Motor neuron (in vitro differentiated cells): ENCODE measurements at regions not wholly inside any gene's neighbourhood (a gene's known extent, or its start where the extent isn't known, plus 50 kb on each side); places are given as distances from the start of the nearest gene placed in this dataset.
A peak's percentile ranks its signal among the peaks of the same experiment; 100 is the strongest.
"Not testable (repeated sequence)": the region's sequence is repeated elsewhere in the genome, so short reads cannot be mapped to it uniquely, and the experiment has no call there.

Source experiments
- ATAC-seq, 8 experiments: fragments of 200-7000 bp; cut with Tn5 transposase; replicated peaks in 6 of 8; 2 replicates each; pipeline ENCODE4 v1.8.0; 2021; ENCODE audit warnings: mild to moderate bottlenecking in 8 of 8, moderate library complexity in 8 of 8
- H3K27ac ChIP-seq, 2 donors: fragments of 250-450 bp; sonication (Bioruptor Pico); 2 replicates each; pipeline ENCODE4 v1.9.0; 2021; ENCODE audit warnings: antibody characterized with exemption in 2 of 2, mild to moderate bottlenecking in 2 of 2, moderate library complexity in 1 of 2
- H3K4me1 ChIP-seq, 2 donors: fragments of 250-450 bp; sonication (Bioruptor Pico); replicated peaks in 1 of 2; 2 replicates each; pipeline ENCODE4 v1.6.1; 2021; ENCODE audit warnings: antibody characterized with exemption in 2 of 2, mild to moderate bottlenecking in 2 of 2, moderate library complexity in 1 of 2
- H3K4me3 ChIP-seq, 5 donors: fragments of 250-450 bp; sonication (Bioruptor Pico); 2 replicates each; pipeline ENCODE4 v1.9.0; 2021; ENCODE audit warnings: antibody characterized with exemption in 5 of 5, mild to moderate bottlenecking in 5 of 5, moderate library complexity in 4 of 5
- WGBS, 10 experiments: fragments of 450-650 bp; shearing (Covaris generic); methylation state at CpG; one replicate each; pipeline ENCODE4 v1.0.0; 2022; 5-methylcytosine and 5-hydroxymethylcytosine counted together
- in situ Hi-C, 9 experiments: fragments of 400-800 bp; cut with MboI; loops; one replicate each; pipeline ENCODE4 v1.15.0; 2021; ENCODE audit warnings: low sequenced_read_pairs in 9 of 9, low pct_unique_long_range_greater_than_20kb in 2 of 9; ENCODE audit not compliant: unreplicated experiment in 9 of 9

DNA sequence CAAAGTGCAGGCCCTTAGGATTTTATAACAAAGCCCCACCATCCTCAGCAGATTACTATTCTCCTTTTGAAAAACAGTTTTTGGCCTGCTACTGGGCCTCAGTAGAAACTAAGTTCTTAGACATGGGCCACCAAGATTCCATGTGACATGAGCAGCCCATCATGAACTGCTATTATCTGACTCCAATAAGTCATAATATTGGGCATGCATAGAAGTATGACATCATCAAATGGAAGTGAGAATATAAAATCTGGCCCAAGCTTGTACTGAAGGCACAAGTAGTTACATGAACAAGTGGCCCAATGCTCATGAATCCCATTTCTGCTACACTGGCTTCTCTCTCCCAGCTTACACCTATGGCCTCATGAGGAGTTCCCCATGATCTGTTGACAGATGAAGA lies 404.8 kb downstream of the EPHA5 start:
- Histone ChIP-seq H3K4me1 (no peaks in the 10 kb centered on the region), H3K27ac (no peak overlapping the region), H3K4me3 (no peak overlapping the region)
- in situ Hi-C loops, result no loop called here
- ATAC-seq, result no peak

DNA sequence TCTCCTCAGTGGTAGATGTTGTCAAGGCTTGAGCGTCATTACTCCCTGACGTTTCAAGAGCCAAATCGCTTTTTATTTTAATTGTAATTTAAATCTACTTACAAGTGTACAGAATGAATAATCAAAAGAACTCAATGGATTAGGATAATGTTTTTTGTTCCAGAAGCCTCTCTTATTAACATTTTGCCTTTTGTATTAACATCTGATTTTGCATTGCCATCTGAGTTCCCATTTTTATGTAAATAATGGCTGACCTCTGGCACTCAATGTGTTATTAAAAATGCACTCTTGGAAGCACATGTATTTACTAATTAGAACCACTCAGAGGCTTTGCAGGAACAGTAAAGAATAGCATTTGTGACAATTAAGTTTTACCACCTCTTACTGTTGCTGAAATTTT lies 411.0 kb downstream of the EPHA5 start:
- Histone ChIP-seq H3K27ac (no peak overlapping the region), H3K4me3 (no peak overlapping the region), H3K4me1 (peaks cover 0 to 4% of the 10 kb centered on the region in 2 donors)
- 0 to 80% (median 24%) methylated on average over 1 to 3 of the region's 3 CpGs; no CpG with 5 or more reads in 2 of the 10 experiments for WGBS, 10 experiments
- in situ Hi-C loops, result no loop called here
- no peak for ATAC-seq

GRCh38 chr4:65250916-65251315 lies 419.4 kb downstream of the EPHA5 start:
- in situ Hi-C loops, result no loop called here
- no peak overlapping the region for H3K4me3 ChIP-seq
- no peak overlapping the region for H3K27ac ChIP-seq
- no peak for ATAC-seq
- WGBS, 10 experiments, result 67 to 100% (median 100%) methylated on average over 1 to 2 of the region's 2 CpGs; no CpG with 5 or more reads in 3 of the 10 experiments
- H3K4me1 ChIP-seq, result peaks cover 0 to 6% of the 10 kb centered on the region in 2 donors

- Histone ChIP-seq H3K4me1 (peaks cover 0 to 6% of the 10 kb centered on the region in 2 donors), H3K4me3 (no peak overlapping the region), H3K27ac (no peak overlapping the region)
- peak in 1 of 8 experiments; percentile 41 for ATAC-seq
- in situ Hi-C loops, result no loop called here
These were observed 421.2 kb downstream of the EPHA5 start for GRCh38 chr4:65249111-65249510.

- Histone ChIP-seq H3K4me3 (no peak overlapping the region), H3K27ac (no peak overlapping the region), H3K4me1 (no peaks in the 10 kb centered on the region)
- 24 to 100% (median 90%) methylated on average over 2 to 9 of the region's 16 CpGs; no CpG with 5 or more reads in 5 of the 10 experiments for WGBS, 10 experiments
- ATAC-seq, result no peak
- in situ Hi-C loops, result no loop called here
These were observed 428.0 kb downstream of the EPHA5 start for GRCh38 chr4:65242156-65242846.

GRCh38 chr4:65241257-65241997 lies 428.9 kb downstream of the EPHA5 start:
- in situ Hi-C loops, result no loop called here
- WGBS, 10 experiments, result 70 to 100% (median 96%) methylated on average over 1 to 9 of the region's 26 CpGs; no CpG with 5 or more reads in 2 of the 10 experiments

DNA sequence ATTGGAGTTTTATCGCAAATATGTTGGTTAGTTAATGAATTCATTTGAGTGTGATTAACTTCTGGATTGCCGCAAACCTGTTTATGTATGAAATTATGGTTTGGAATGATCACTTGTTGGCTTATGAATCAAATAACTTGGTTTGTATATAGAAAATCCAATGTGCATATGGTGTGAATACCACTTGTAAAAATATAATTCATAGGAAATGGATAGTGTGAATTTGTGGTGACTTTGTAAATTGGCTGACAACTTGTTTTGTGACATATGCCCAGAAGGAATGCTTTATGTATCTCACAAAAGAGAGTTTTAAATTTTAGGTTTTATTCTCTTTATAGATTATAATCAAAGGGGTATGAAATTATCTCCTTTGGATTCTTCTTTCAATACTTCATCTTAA lies 436.2 kb downstream of the EPHA5 start:
- ATAC-seq, result no peak
- in situ Hi-C loops, result no loop called here
- no peak overlapping the region for H3K27ac ChIP-seq
- 0 to 100% (median 72%) methylated on average over 1 to 2 of the region's 2 CpGs; no CpG with 5 or more reads in 2 of the 10 experiments for WGBS, 10 experiments
- no peaks in the 10 kb centered on the region for H3K4me1 ChIP-seq
- no peak overlapping the region for H3K4me3 ChIP-seq

More at GRCh38 chr4:65241257-65241997, 428.9 kb downstream of the EPHA5 start:
- H3K4me1 ChIP-seq, result no peaks in the 10 kb centered on the region
- H3K27ac ChIP-seq, result no peak overlapping the region
- no peak overlapping the region for H3K4me3 ChIP-seq
- ATAC-seq, result no peak

GRCh38 chr4:65227628-65228027 lies 442.7 kb downstream of the EPHA5 start:
- peaks cover 0 to 9% of the 10 kb centered on the region in 2 donors for H3K4me1 ChIP-seq
- in situ Hi-C loops, result no loop called here
- H3K4me3 ChIP-seq, result no peak overlapping the region
- no peak overlapping the region for H3K27ac ChIP-seq
- no peak for ATAC-seq

- peaks cover 0 to 9% of the 10 kb centered on the region in 2 donors for H3K4me1 ChIP-seq
- no peak overlapping the region for H3K27ac ChIP-seq
- no peak for ATAC-seq
These were observed 446.7 kb downstream of the EPHA5 start for GRCh38 chr4:65223601-65224000.

GRCh38 chr4:65223074-65223473 lies 447.2 kb downstream of the EPHA5 start:
- ATAC-seq, H3K4me1 ChIP-seq, H3K4me3 ChIP-seq, in situ Hi-C loops, H3K27ac ChIP-seq: not testable (repeated sequence)
- WGBS, 10 experiments, result 13 to 100% (median 78%) methylated on average over 2 to 9 of the region's 11 CpGs; no CpG with 5 or more reads in 2 of the 10 experiments

More at GRCh38 chr4:65223601-65224000, 446.7 kb downstream of the EPHA5 start:
- H3K4me3 ChIP-seq, result no peak overlapping the region
- in situ Hi-C loops, result no loop called here
- WGBS, 10 experiments, result 0 to 100% (median 68%) methylated on average over 1 to 2 of the region's 2 CpGs; no CpG with 5 or more reads in 2 of the 10 experiments

DNA sequence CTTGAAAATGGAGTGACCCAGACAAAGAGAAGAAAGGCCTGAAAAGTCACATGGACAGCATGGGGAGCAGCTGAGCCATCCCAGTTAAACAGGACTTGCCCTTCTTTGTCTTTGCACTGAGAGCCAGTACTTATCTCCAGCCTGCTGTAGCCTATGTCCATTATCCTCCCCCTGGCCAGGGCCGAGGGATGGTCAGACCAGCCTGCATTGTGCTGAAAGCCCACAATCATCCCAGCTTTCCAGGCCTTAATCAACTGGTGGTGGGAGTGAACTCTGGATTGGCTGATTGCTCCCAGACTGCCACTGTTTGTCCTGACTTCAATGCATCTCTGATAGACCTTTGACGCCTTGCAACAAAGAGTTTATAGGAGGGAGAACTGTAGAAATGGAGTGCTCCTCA lies 453.1 kb downstream of the EPHA5 start:
- peaks cover 0 to 5% of the 10 kb centered on the region in 2 donors for H3K4me1 ChIP-seq
- H3K27ac ChIP-seq, result no peak overlapping the region
- in situ Hi-C loops, result no loop called here
- H3K4me3 ChIP-seq, result no peak overlapping the region
- ATAC-seq, result no peak
- 0 to 92% (median 68%) methylated on average over 1 of the region's 2 CpGs; no CpG with 5 or more reads in 6 of the 10 experiments for WGBS, 10 experiments

- ATAC-seq, result peak in 2 of 8 experiments; percentile 33 to 54
- Histone ChIP-seq H3K4me3 (no peak overlapping the region), H3K27ac (no peak overlapping the region), H3K4me1 (no peaks in the 10 kb centered on the region)
- in situ Hi-C loops, result no loop called here
These were observed 467.4 kb downstream of the EPHA5 start for GRCh38 chr4:65202853-65203236.

- WGBS, 10 experiments, result 0 to 73% (median 58%) methylated on average over 2 of the region's 2 CpGs; no CpG with 5 or more reads in 1 of the 10 experiments
- Histone ChIP-seq H3K4me3 (no peak overlapping the region), H3K4me1 (no peaks in the 10 kb centered on the region), H3K27ac (no peak overlapping the region)
- no peak for ATAC-seq
- in situ Hi-C loops, result no loop called here
These were observed 468.0 kb downstream of the EPHA5 start for GRCh38 chr4:65202165-65202852.
